K562 (cell line): ENCODE measurements at regions not wholly inside any gene's neighbourhood (a gene's known extent, or its start where the extent isn't known, plus 50 kb on each side); places are given as distances from the start of the nearest gene placed in this dataset.

ENCODE experiments used
- HMBOX1 ChIP-seq: sonication (generic); IDR thresholded peaks from 2 replicates; pipeline ENCODE4 v1.6.1; 2016
- MGA ChIP-seq: fragments of 450-650 bp; IDR thresholded peaks from 2 replicates; pipeline ENCODE4 v1.6.1; 2016; ENCODE audit warnings: mild to moderate bottlenecking, moderate library complexity
- TARDBP ChIP-seq: fragments of 450-650 bp; IDR thresholded peaks from 2 replicates; pipeline ENCODE4 v1.6.1; 2016

GRCh38 chr11:119481667-119482400 is 58.9 kb upstream of the THY1 start (continued):
- TF ChIP-seq MGA (no peak), HMBOX1 (no peak), TARDBP (no peak)
- TF ChIP-seq, all 486 proteins: peak for 2
